SH-SY5Y (cell line): ENCODE measurements at regions not wholly inside any gene's neighbourhood (a gene's known extent, or its start where the extent isn't known, plus 50 kb on each side); places are given as distances from the start of the nearest gene placed in this dataset.

Experiments used
- GATA2 ChIP-seq: IDR thresholded peaks from 2 replicates; pipeline ENCODE4 v1.6.1; 2011; ENCODE audit warnings: mild to moderate bottlenecking, low read depth, low read length
- GATA3 ChIP-seq: IDR thresholded peaks from 2 replicates; pipeline ENCODE4 v1.6.1; 2011; ENCODE audit warnings: low read depth, mild to moderate bottlenecking, low read length, moderate library complexity

- TF ChIP-seq GATA3 (no peak), GATA2 (no peak)
Observed at GRCh38 chr1:4169991-4170390, 269.9 kb upstream of the C1orf174 start.

GRCh38 chr1:4170548-4171340 is 270.7 kb upstream of the C1orf174 start:
- TF ChIP-seq GATA3 (no peak), GATA2 (no peak)

DNA sequence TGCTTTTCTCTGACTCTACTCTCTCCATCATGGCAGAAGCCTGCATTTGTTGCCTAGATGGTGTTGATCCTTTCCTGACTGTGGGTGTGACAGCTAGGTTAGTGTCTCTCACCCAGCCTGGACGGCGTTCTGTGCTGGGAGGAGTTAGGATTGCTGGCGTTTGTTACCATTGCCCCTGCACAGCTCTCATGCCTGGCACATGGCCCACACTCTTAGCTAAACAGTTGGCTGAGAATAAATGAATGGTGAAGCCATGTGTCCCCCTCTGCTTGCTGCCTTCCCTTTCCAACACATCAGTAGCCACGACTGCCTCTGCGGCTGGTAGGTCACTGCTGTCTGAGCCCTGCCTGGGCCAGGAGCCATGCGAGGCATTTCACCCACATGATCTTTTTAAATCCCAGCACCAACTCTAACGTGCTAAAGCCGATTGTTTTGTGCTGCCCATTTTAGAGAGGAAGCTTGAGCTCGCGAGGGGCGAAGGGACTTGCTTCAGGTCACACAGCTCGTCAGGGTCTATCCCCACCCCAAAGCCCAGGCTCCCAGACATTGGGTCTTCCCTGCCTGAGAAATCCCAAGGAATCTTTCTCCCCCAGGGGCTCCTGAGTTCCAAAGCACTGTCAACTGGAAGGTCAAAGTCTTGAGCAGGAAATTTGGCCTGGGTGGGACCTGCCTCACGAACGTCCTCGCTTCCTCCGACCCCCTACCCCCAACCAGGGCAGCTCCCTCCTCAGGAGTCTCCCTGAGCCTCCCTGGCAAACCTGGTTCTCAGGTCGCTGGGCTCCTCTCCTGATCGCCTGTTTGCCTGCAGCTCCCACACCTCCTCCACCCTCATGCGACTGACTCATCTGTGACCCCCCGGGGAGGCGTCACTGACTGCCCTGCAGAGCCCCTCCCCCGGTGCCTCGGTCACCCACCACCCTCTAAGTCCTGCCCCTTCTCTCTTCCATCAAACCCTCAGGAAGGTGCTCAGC is 271.7 kb upstream of the C1orf174 start:
- TF ChIP-seq GATA3 (no peak), GATA2 (no peak)

DNA sequence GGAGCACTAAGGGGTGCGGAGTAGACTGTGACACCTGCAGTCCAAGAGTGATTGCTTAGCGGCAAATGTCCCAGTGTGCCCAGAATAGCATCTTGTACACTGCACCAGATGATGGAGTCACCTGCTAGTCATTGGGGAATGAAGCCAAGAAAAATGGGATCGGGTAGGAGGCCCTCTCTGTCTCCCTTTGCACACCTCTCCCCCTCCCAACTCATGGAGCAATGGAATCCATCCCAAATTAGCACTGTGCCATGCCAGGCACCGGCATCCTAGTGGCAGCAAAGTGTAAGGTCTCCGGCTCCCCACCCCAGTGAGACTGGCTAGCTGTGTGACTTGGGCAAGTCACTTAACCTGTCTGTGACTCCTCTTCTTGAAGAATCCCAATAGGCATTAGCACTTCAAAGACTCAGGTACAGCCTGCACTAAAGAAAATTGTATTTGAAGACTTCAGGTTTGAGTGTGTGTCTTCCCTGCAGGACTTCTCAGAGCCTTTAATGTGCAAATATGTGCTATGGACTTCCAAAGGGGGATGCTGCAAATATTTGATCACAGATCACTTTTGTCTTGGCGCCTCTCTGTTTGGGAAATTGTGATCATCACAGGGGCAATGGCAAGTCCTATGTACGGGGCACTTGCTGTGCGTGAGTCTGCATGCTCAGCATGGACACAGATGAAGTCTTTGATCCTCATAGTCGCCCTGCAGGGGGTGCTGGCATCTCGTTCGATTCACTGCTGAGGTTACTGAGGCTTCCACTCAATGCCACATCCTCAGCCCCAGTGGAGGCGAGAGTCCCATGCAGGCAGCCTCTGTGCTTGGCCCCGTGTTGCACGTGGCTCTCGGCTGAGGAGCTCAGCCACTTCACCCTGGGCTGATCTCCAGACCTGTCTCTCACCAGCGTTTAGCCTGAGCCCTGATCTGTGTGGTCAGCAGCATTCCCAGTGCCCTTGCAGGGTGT is 272.9 kb upstream of the C1orf174 start:
- TF ChIP-seq GATA3 (no peak), GATA2 (no peak)

DNA sequence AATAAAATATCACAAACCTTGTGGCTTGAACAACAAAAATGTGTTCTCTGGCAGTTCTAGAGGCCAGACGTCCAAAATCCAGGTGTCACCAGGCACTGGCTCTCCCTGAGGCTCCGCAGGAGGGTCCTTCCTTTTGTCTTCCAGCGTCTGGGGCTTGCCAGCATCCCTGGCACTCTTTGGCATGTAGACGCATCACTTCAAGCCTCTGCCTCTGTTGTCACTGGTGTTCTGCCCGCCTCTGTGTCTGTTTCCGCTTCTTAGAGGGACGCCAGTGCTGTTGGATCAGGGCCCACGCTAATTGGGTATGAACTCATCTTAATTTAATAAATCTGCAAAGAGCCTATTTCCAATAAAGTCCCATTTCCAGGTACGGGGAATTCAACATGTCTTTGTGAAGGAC is 273.7 kb upstream of the C1orf174 start:
- no peak for TF ChIP-seq GATA3
- TF ChIP-seq GATA2, result no peak

DNA sequence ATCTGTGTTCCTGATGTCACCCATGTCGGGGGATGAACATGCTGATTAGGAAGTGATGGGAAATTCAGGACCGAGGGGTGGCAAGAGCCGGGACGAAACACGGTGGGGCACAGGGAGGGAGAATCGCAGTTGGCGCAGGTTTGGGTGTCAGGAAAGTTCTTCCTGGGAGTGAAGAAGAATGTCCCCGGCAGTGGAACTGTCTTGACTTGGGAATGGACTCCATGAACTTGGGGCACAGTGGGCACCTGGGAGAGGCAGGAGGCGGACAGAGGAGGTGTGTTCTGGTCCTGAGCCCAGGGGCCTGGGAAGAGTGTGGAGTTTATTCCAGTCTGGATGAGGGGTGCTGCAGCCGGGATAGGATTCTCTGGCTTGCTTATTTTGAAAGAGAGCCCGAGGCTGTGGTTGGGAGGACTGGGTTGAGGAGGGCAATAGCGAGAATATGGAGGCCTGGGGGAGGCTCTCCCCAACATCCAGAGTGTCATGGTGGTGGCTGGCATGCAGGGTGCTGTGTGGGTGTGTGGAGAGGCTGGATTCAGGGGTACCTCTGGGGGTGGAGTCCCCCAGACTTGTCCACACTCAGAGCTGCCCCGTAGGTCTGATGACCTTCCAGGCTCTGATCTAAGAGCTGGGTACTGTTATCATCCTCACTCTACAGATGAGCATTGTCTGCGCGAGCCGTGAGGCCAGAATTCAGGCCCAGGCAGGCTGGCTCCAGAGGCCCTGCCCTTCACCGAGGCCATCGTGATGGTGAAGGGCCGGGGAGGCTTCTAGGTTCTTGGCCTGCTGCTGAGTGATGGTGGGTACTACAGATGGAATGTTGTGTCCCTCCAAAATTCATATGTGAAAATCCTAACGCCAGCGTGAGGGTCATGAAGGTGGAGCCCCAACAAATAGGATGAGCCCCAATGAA is 274.5 kb upstream of the C1orf174 start:
- TF ChIP-seq GATA2, result no peak
- TF ChIP-seq GATA3, result no peak

GRCh38 chr1:4175566-4176405 is 275.7 kb upstream of the C1orf174 start:
- TF ChIP-seq GATA3 (no peak), GATA2 (no peak)

DNA sequence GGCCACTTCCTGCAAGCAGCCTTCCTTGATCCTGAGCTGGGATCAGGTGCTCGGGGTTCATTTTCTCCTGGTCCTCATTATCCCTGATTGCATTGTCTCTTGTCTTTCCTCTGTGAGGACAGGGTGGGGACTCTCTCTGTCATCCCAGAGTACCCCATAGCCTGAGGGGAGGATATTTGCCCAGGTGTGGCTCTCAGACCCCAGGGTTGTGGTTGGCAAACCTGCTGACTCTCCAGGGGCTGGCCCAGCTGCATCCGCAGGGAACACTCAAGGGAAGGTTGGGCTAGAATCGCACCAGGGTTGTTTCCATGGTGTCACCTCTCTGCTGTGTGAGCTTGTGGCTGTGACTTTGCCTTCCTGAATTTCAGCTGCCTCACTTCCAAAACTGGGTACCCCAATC is 276.8 kb upstream of the C1orf174 start:
- no peak for TF ChIP-seq GATA3
- TF ChIP-seq GATA2, result no peak

- no peak for TF ChIP-seq GATA2
- no peak for TF ChIP-seq GATA3
Observed at GRCh38 chr1:4177425-4178150, 277.5 kb upstream of the C1orf174 start.

DNA sequence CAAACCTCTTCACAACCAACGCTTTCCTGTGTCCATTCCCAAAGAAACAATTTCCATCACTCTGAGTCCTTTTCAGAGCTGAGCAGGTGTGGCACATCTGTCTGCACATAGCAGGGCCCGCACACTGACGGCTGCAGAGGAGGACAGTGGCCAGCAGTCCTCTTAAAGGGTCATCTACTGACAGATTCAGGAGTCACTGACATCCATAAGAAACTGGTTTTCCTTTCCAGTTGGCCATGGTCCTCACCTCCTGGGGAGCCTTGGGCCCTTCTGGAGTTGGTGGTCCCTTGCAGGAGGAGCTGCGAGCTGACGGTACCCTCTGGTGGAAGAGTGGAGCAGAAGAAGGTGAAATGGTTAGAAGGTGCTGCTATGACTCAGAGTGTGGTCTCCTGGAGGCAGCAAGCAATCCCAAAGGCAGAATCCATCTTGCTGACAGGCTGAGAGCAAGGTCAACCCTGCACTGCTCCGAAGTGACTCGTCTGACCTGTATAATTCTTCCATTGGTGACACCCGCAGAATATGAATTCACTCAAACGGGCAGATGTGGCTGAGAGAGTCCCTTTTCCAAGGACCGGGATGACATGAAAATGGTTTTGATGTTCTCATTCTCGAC is 278.5 kb upstream of the C1orf174 start:
- no peak for TF ChIP-seq GATA2
- TF ChIP-seq GATA3, result no peak
